Left colon (tissue), 2 donors: ENCODE measurements at regions not wholly inside any gene's neighbourhood (a gene's known extent, or its start where the extent isn't known, plus 50 kb on each side); places are given as distances from the start of the nearest gene placed in this dataset.

Source experiments
- ATAC-seq: fragments of 200-7000 bp; cut with Tn5 transposase; one replicate; pipeline ENCODE4 v1.9.1; 2020; ENCODE audit warnings: mild to moderate bottlenecking, moderate library complexity
- DNase-seq, 2 donors: peaks; one replicate each; pipeline ENCODE4 v3.0.0-alpha.2; 2020
- intact Hi-C, 2 donors: fragments of 100-400 bp; cut with DNase I in 1 of 2; cut with micrococcal nuclease in 1 of 2; formaldehyde crosslinking; loops; one replicate each; pipeline versions ENCODE4 v1.11.2 to v1.14.0; 2022; cut with DNase I, micrococcal nuclease
- donor health status: DM: no; HTN: no; CAD: no.
- donor health status: DM: yes; HTN: yes; CAD: no.

- no peak for ATAC-seq
- DNase-seq, result no peak
- intact Hi-C loops, result no loop called here
Measured at GRCh38 chr14:83421711-83422110, 1888.1 kb upstream of the SEL1L start.

- DNase-seq, result no peak
- intact Hi-C loops, result no loop called here
- no peak for ATAC-seq
Measured at GRCh38 chr14:83425138-83425537, 1891.5 kb upstream of the SEL1L start.

GRCh38 chr14:83425706-83426105 lies 1892.1 kb upstream of the SEL1L start:
- DNase-seq (no peak), ATAC-seq (no peak)
- intact Hi-C loops, result no loop called here

GRCh38 chr14:83433618-83434017 lies 1900.0 kb upstream of the SEL1L start:
- intact Hi-C loops, result no loop called here
- ATAC-seq (no peak), DNase-seq (no peak)

GRCh38 chr14:83441801-83442200 lies 1908.1 kb upstream of the SEL1L start:
- intact Hi-C loops, result no loop called here
- DNase-seq (no peak), ATAC-seq (no peak)

- DNase-seq (no peak), ATAC-seq (no peak)
- intact Hi-C loops, result no loop called here
Measured at GRCh38 chr14:83455561-83455960, 1921.9 kb upstream of the SEL1L start.

GRCh38 chr14:83461521-83461920 lies 1927.9 kb upstream of the SEL1L start:
- DNase-seq (no peak), ATAC-seq (no peak)
- intact Hi-C loops, result no loop called here

- intact Hi-C loops, result no loop called here
- ATAC-seq (no peak), DNase-seq (no peak)
Measured at GRCh38 chr14:83462759-83463158, 1929.1 kb upstream of the SEL1L start.

- ATAC-seq (no peak), DNase-seq (peak in 1 of 2 donors; percentile 4)
- intact Hi-C loops, result no loop called here
Measured at GRCh38 chr14:83463500-83464098, 1929.9 kb upstream of the SEL1L start.

- ATAC-seq (no peak), DNase-seq (no peak)
- intact Hi-C loops, result no loop called here
Measured at GRCh38 chr14:83467811-83468210, 1934.2 kb upstream of the SEL1L start.

GRCh38 chr14:83470466-83470865 lies 1936.8 kb upstream of the SEL1L start:
- DNase-seq (no peak), ATAC-seq (no peak)
- intact Hi-C loops, result no loop called here

- DNase-seq (no peak), ATAC-seq (no peak)
- intact Hi-C loops, result no loop called here
Measured at GRCh38 chr14:83470959-83471695, 1937.5 kb upstream of the SEL1L start.

- ATAC-seq (no peak), DNase-seq (no peak)
- intact Hi-C loops, result no loop called here
Measured at GRCh38 chr14:83473416-83474235, 1940.0 kb upstream of the SEL1L start.

- intact Hi-C loops, result no loop called here
- no peak for ATAC-seq
Measured at GRCh38 chr14:83478741-83479140, 1945.1 kb upstream of the SEL1L start.

GRCh38 chr14:83483063-83483462 lies 1949.4 kb upstream of the SEL1L start:
- no peak for DNase-seq
- intact Hi-C loops, result no loop called here
- no peak for ATAC-seq

More at GRCh38 chr14:83478741-83479140, 1945.1 kb upstream of the SEL1L start:
- DNase-seq, result no peak

- ATAC-seq (no peak), DNase-seq (no peak)
- intact Hi-C loops, result no loop called here
Measured at GRCh38 chr14:83485591-83485990, 1951.9 kb upstream of the SEL1L start.

- DNase-seq (no peak), ATAC-seq (no peak)
- intact Hi-C loops, result no loop called here
Measured at GRCh38 chr14:83491091-83491490, 1957.4 kb upstream of the SEL1L start.

- ATAC-seq (no peak), DNase-seq (no peak)
- intact Hi-C loops, result no loop called here
Measured at GRCh38 chr14:83520837-83521236, 1987.2 kb upstream of the SEL1L start.

GRCh38 chr14:83529531-83529930 lies 1995.9 kb upstream of the SEL1L start:
- no peak for ATAC-seq
- DNase-seq, result no peak
- intact Hi-C loops, result no loop called here

- DNase-seq (no peak), ATAC-seq (no peak)
- intact Hi-C loops, result no loop called here
Measured at GRCh38 chr14:83533734-83534133, 1996.2 kb upstream of the FLRT2 start.
